DND-41 (cell line): ENCODE measurements at regions not wholly inside any gene's neighbourhood (a gene's known extent, or its start where the extent isn't known, plus 50 kb on each side); places are given as distances from the start of the nearest gene placed in this dataset.

Source experiments
- ATAC-seq: fragments of 200-7000 bp; cut with Tn5 transposase; 3 replicates; pipeline ENCODE4 v1.9.1; 2021; ENCODE audit warnings: low read depth; ENCODE audit not compliant: insufficient read depth
- DNase-seq: peaks from one replicate; pipeline ENCODE4 v3.0.0-alpha.2; 2020
- H2AFZ ChIP-seq: 2 replicates; pipeline ENCODE4 v1.6.0; 2012; ENCODE audit warnings: low read depth, low read length
- H3K27ac ChIP-seq: 2 replicates; pipeline ENCODE4 v1.5.1; 2012; ENCODE audit warnings: low read length, inconsistent platforms
- H3K27me3 ChIP-seq: fragments of 200-600 bp; sonication (generic); 2 replicates; pipeline ENCODE4 v1.6.0; 2012; ENCODE audit warnings: low read length, mild to moderate bottlenecking, inconsistent platforms; ENCODE audit not compliant: insufficient read depth, poor library complexity
- H3K36me3 ChIP-seq: 2 replicates; pipeline ENCODE4 v1.5.1; 2012; ENCODE audit warnings: low read length, inconsistent platforms; ENCODE audit not compliant: insufficient read depth
- H3K4me1 ChIP-seq: 2 replicates; pipeline ENCODE4 v1.5.1; 2012; ENCODE audit warnings: mild to moderate bottlenecking, low read length; ENCODE audit not compliant: insufficient read depth
- H3K4me2 ChIP-seq: 2 replicates; pipeline ENCODE4 v1.6.0; 2012; ENCODE audit warnings: mild to moderate bottlenecking, moderate library complexity, low read length, inconsistent platforms; ENCODE audit not compliant: insufficient read depth
- H3K4me3 ChIP-seq, 2 experiments: fragments of 200-600 bp in 1 of 2; shearing (Covaris generic) in 1 of 2; 2 replicates each; pipeline ENCODE4 v1.5.1; 2012 to 2016; ENCODE audit warnings: inconsistent platforms in 2 of 2, low read length in 2 of 2, mild to moderate bottlenecking in 2 of 2, low read depth in 1 of 2, moderate library complexity in 1 of 2
- H3K79me2 ChIP-seq: 2 replicates; pipeline ENCODE4 v1.6.0; 2012; ENCODE audit warnings: low read length, inconsistent platforms; ENCODE audit not compliant: insufficient read depth
- H3K9ac ChIP-seq: 2 replicates; pipeline ENCODE4 v1.6.0; 2012; ENCODE audit warnings: low read depth, mild to moderate bottlenecking, inconsistent platforms, low read length, moderate library complexity
- H3K9me3 ChIP-seq: 2 replicates; pipeline ENCODE4 v1.5.1; 2012; ENCODE audit warnings: low read length, moderate library complexity, mild to moderate bottlenecking, inconsistent platforms; ENCODE audit not compliant: insufficient read depth, severe bottlenecking
- H4K20me1 ChIP-seq: 2 replicates; pipeline ENCODE4 v1.6.0; 2012; ENCODE audit warnings: low read length; ENCODE audit not compliant: insufficient read depth
- EZH2 ChIP-seq: IDR thresholded peaks from 3 replicates; pipeline ENCODE4 v1.6.1; 2012; ENCODE audit warnings: borderline replicate concordance, low read depth, mild to moderate bottlenecking, moderate library complexity, low read length, inconsistent platforms; ENCODE audit not compliant: severe bottlenecking
- TF ChIP-seq, protein P1 (sequence below): IDR thresholded peaks from 2 replicates; pipeline ENCODE4 v1.5.1; 2012; ENCODE audit warnings: borderline replicate concordance, low read length, moderate library complexity, mild to moderate bottlenecking; ENCODE audit not compliant: poor library complexity, severe bottlenecking; ENCODE audit errors: extremely low read depth

- Histone ChIP-seq H3K4me1 (no peaks in the 10 kb centered on the region), H3K9ac (no peak overlapping the region), H3K27ac (no peak overlapping the region), H4K20me1 (no peaks in the 10 kb centered on the region), H3K79me2 (no peaks in the 10 kb centered on the region), H3K36me3 (no peaks in the 10 kb centered on the region), H3K27me3 (no peaks in the 10 kb centered on the region), H3K4me2 (no peak overlapping the region), H2AFZ (no peak overlapping the region), H3K9me3 (no peaks in the 10 kb centered on the region), H3K4me3 (no peak overlapping the region)
- no peak for TF ChIP-seq EZH2
- TF ChIP-seq, protein P1, sequence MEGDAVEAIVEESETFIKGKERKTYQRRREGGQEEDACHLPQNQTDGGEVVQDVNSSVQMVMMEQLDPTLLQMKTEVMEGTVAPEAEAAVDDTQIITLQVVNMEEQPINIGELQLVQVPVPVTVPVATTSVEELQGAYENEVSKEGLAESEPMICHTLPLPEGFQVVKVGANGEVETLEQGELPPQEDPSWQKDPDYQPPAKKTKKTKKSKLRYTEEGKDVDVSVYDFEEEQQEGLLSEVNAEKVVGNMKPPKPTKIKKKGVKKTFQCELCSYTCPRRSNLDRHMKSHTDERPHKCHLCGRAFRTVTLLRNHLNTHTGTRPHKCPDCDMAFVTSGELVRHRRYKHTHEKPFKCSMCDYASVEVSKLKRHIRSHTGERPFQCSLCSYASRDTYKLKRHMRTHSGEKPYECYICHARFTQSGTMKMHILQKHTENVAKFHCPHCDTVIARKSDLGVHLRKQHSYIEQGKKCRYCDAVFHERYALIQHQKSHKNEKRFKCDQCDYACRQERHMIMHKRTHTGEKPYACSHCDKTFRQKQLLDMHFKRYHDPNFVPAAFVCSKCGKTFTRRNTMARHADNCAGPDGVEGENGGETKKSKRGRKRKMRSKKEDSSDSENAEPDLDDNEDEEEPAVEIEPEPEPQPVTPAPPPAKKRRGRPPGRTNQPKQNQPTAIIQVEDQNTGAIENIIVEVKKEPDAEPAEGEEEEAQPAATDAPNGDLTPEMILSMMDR = no peak
- ATAC-seq (no peak), DNase-seq (no peak)
Observed at GRCh38 chr13:78884571-78884970, 225.6 kb upstream of the OBI1 start.

DNA sequence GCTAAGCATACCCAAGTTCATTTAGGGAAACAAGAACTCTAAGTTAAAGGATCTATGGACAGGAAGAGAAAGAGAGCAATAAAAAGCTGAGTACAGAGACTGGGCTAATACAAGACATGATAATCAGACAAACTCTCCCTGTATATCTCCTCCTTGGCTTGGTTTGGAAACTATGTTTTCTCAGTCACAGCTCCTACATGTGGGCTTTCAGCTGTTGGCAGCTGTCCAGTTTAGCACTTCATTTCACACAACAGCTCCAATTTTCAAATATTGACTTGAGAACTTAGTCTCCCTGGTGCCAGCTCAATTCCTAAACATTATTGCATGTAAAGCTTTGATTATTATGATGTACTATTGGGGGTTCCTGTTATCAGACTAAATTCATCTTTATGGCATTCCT, 222.8 kb upstream of the OBI1 start:
- H3K9ac ChIP-seq = no peak overlapping the region
- no peaks in the 10 kb centered on the region for H3K79me2 ChIP-seq
- no peaks in the 10 kb centered on the region for H3K36me3 ChIP-seq
- H3K27ac ChIP-seq = no peak overlapping the region
- no peaks in the 10 kb centered on the region for H3K9me3 ChIP-seq
- H3K4me2 ChIP-seq = no peak overlapping the region
- no peak overlapping the region for H3K4me3 ChIP-seq
- H4K20me1 ChIP-seq = no peaks in the 10 kb centered on the region
- H3K4me1 ChIP-seq = no peaks in the 10 kb centered on the region
- no peaks in the 10 kb centered on the region for H3K27me3 ChIP-seq
- DNase-seq (no peak), ATAC-seq (no peak)
- no peak for TF ChIP-seq EZH2
- TF ChIP-seq, protein P1 = no peak
- H2AFZ ChIP-seq = no peak overlapping the region

- Histone ChIP-seq H3K79me2 (no peaks in the 10 kb centered on the region), H3K9me3 (no peaks in the 10 kb centered on the region), H3K4me2 (no peak overlapping the region), H3K36me3 (no peaks in the 10 kb centered on the region), H4K20me1 (no peaks in the 10 kb centered on the region), H3K27ac (no peak overlapping the region), H3K9ac (no peak overlapping the region), H3K4me3 (no peak overlapping the region), H2AFZ (no peak overlapping the region), H3K4me1 (no peaks in the 10 kb centered on the region), H3K27me3 (no peaks in the 10 kb centered on the region)
- DNase-seq = no peak
- no peak for ATAC-seq
- TF ChIP-seq, protein P1 = no peak
- no peak for TF ChIP-seq EZH2
Observed at GRCh38 chr13:78881054-78881453, 222.1 kb upstream of the OBI1 start.

- H3K27me3 ChIP-seq = peaks cover 3% of the 10 kb centered on the region
- no peak overlapping the region for H3K27ac ChIP-seq
- no peaks in the 10 kb centered on the region for H4K20me1 ChIP-seq
Observed at GRCh38 chr13:78876915-78877549, 218.1 kb upstream of the OBI1 start.

More at GRCh38 chr13:78876915-78877549, 218.1 kb upstream of the OBI1 start:
- no peaks in the 10 kb centered on the region for H3K79me2 ChIP-seq
- H3K4me3 ChIP-seq = no peak overlapping the region
- H3K36me3 ChIP-seq = no peaks in the 10 kb centered on the region
- no peak overlapping the region for H3K4me2 ChIP-seq
- H2AFZ ChIP-seq = no peak overlapping the region
- DNase-seq (no peak), ATAC-seq (no peak)
- no peak overlapping the region for H3K9ac ChIP-seq
- no peaks in the 10 kb centered on the region for H3K4me1 ChIP-seq
- TF ChIP-seq, protein P1 = no peak
- TF ChIP-seq EZH2 = no peak
- no peaks in the 10 kb centered on the region for H3K9me3 ChIP-seq
